Endothelial cell of umbilical vein (primary cell): ENCODE measurements at regions not wholly inside any gene's neighbourhood (a gene's known extent, or its start where the extent isn't known, plus 50 kb on each side); places are given as distances from the start of the nearest gene placed in this dataset.

Experiments used
- EZH2 ChIP-seq: IDR thresholded peaks from 2 replicates; pipeline ENCODE4 v1.6.1; 2012; ENCODE audit warnings: borderline replicate concordance, low read depth, mild to moderate bottlenecking, moderate library complexity, low read length, inconsistent platforms; ENCODE audit not compliant: severe bottlenecking
- GATA2 ChIP-seq: IDR thresholded peaks from 2 replicates; pipeline ENCODE4 v1.7.0; 2011; ENCODE audit warnings: low read depth, mild to moderate bottlenecking, moderate library complexity, mixed read lengths, low read length; ENCODE audit not compliant: insufficient read length, insufficient read depth
- JUN ChIP-seq: IDR thresholded peaks from 2 replicates; pipeline ENCODE4 v1.6.1; 2011; ENCODE audit warnings: borderline replicate concordance, low read depth; ENCODE audit not compliant: insufficient read length, insufficient read depth
- POLR2A ChIP-seq: IDR thresholded peaks from 2 replicates; pipeline ENCODE4 v1.6.1; 2012; ENCODE audit warnings: low read depth, mild to moderate bottlenecking, control low read depth, low read length
- POLR2AphosphoS5 ChIP-seq: IDR thresholded peaks from 2 replicates; pipeline ENCODE4 v1.6.1; 2012; ENCODE audit warnings: low read depth, mild to moderate bottlenecking, control low read depth, low read length, moderate library complexity; ENCODE audit not compliant: insufficient read depth
- TF ChIP-seq, protein P1 (sequence below), 2 donors: IDR thresholded peaks; 1 replicate in 1 of 2; 2 replicates in 1 of 2; pipeline ENCODE4 v1.5.1; 2011; ENCODE audit warnings: low read length in 2 of 2, mild to moderate bottlenecking in 2 of 2, moderate library complexity in 2 of 2, control low read depth in 1 of 2, inconsistent platforms in 1 of 2, low read depth in 1 of 2; ENCODE audit not compliant: insufficient read depth in 1 of 2; ENCODE audit errors: extremely low read depth in 1 of 2
- TF ChIP-seq, protein P2 (sequence below): IDR thresholded peaks from 2 replicates; pipeline ENCODE4 v1.6.1; 2011; ENCODE audit not compliant: insufficient read depth, insufficient read length

DNA sequence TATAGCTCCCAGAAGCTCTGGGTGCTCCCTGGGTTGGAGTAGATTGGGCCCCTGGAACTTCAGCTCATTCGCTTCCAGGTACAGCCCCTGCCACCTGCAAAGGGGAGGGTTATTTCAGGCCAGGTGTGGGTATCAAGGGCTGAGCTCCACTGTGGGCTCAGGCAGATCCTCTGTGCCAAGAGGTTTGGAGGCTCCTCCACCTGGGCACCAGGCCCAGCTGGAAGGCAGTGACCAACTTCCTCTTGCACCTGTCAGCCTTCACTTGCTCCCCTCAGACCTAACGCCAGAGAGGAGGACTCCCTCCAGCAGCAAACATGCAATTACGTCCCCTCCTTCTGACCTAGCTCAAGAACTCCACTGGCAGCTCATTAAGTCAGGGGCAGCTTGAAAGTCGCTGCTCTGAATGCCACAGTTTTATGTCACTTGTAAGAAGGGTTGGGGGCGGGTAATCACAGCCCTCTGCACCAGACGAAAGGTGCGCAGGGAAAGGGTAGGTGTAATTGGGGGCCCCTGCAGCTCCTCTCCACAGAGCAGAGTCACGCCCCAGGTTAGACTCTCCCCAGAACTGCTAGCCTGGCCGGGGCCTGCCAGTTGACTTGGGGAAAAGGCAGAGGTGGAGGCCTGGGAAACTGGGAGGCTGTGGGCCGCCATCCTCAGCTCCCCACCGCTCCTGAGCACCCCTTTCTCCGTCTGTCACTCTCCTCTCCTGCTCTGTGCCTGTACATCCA lies 125.0 kb upstream of the TMPRSS2 start:
- TF ChIP-seq POLR2A, result no peak
- TF ChIP-seq, protein P1, sequence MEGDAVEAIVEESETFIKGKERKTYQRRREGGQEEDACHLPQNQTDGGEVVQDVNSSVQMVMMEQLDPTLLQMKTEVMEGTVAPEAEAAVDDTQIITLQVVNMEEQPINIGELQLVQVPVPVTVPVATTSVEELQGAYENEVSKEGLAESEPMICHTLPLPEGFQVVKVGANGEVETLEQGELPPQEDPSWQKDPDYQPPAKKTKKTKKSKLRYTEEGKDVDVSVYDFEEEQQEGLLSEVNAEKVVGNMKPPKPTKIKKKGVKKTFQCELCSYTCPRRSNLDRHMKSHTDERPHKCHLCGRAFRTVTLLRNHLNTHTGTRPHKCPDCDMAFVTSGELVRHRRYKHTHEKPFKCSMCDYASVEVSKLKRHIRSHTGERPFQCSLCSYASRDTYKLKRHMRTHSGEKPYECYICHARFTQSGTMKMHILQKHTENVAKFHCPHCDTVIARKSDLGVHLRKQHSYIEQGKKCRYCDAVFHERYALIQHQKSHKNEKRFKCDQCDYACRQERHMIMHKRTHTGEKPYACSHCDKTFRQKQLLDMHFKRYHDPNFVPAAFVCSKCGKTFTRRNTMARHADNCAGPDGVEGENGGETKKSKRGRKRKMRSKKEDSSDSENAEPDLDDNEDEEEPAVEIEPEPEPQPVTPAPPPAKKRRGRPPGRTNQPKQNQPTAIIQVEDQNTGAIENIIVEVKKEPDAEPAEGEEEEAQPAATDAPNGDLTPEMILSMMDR (IDR thresholded peaks at IDR 0.05; ENCODE audit: extremely low read depth in 1 of 2, insufficient read depth in 1 of 2, low read depth in 1 of 2, low read length in 2 of 2), result no peak
- TF ChIP-seq, protein P2, sequence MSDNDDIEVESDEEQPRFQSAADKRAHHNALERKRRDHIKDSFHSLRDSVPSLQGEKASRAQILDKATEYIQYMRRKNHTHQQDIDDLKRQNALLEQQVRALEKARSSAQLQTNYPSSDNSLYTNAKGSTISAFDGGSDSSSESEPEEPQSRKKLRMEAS, result no peak
- TF ChIP-seq EZH2, result no peak
- no peak for TF ChIP-seq POLR2AphosphoS5
- no peak for TF ChIP-seq GATA2
- no peak for TF ChIP-seq JUN
